H1 (cell line): ENCODE measurements at regions not wholly inside any gene's neighbourhood (a gene's known extent, or its start where the extent isn't known, plus 50 kb on each side); places are given as distances from the start of the nearest gene placed in this dataset.

Experiments used
- CTCF ChIA-PET: fragments of 300-600 bp; sonication (Branson Sonifier 250); formaldehyde crosslinking; loops from one replicate; lab custom pipeline; 2021; ENCODE audit not compliant: partially characterized antibody; lab: Charles Lee
- POLR2A ChIA-PET: fragments of 300-600 bp; sonication (Branson Sonifier 250); formaldehyde crosslinking; loops from one replicate; lab custom pipeline; 2021; ENCODE audit warnings: inconsistent platforms; ENCODE audit not compliant: partially characterized antibody; lab: Charles Lee
- DNase-seq, 2 experiments: peaks; one replicate each; pipeline versions ENCODE4 v3.0.0 to v3.0.0-alpha.2; 2010 to 2022; ENCODE audit warnings: low spot score in 2 of 2, low read depth in 1 of 2, mixed read lengths in 1 of 2
- FAIRE-seq: peaks from 2 replicates; lab custom pipeline; 2011; peaks lifted over from hg19 to GRCh38; lab: Jason Lieb, UNC
- H2AFZ ChIP-seq: 2 replicates; pipeline ENCODE4 v1.8.1; 2012; ENCODE audit warnings: low read length, inconsistent platforms
- H2AK5ac ChIP-seq: 2 replicates; pipeline ENCODE4 v1.6.1; 2013; ENCODE audit warnings: low read depth, low read length
- H2BK120ac ChIP-seq: replicated peaks from 2 replicates; pipeline ENCODE3; 2013; ENCODE audit warnings: low read depth, low read length, inconsistent platforms
- H2BK12ac ChIP-seq: 2 replicates; pipeline ENCODE4 v1.6.1; 2013; ENCODE audit warnings: low read depth, low read length
- H2BK15ac ChIP-seq: 2 replicates; pipeline ENCODE4 v1.6.1; 2013; ENCODE audit warnings: low read length
- H2BK20ac ChIP-seq: 2 replicates; pipeline ENCODE4 v1.6.1; 2013; ENCODE audit warnings: low read length
- H2BK5ac ChIP-seq: 2 replicates; pipeline ENCODE4 v1.6.1; 2013; ENCODE audit warnings: low read depth, low read length
- H3K14ac ChIP-seq: 2 replicates; pipeline ENCODE4 v1.6.1; 2013; ENCODE audit warnings: inconsistent platforms; ENCODE audit not compliant: insufficient read length
- H3K18ac ChIP-seq: 2 replicates; pipeline ENCODE4 v1.6.1; 2013; ENCODE audit warnings: low read length; ENCODE audit errors: extremely low read depth
- H3K23ac ChIP-seq: 2 replicates; pipeline ENCODE4 v1.6.1; 2013; ENCODE audit warnings: inconsistent platforms; ENCODE audit not compliant: insufficient read length
- H3K23me2 ChIP-seq: 2 replicates; pipeline ENCODE4 v1.6.1; 2013; ENCODE audit warnings: low read depth, low read length
- H3K27ac ChIP-seq: 2 replicates; pipeline ENCODE4 v1.6.1; 2011; ENCODE audit warnings: low read depth, low read length, inconsistent platforms
- H3K27me3 ChIP-seq, 4 experiments: replicated peaks in 1 of 4; 1 replicate in 1 of 4; 2 replicates in 3 of 4; pipeline versions ENCODE4 v1.6.1 to v1.8.1; 2011 to 2013; ENCODE audit warnings: low read length in 3 of 4, mild to moderate bottlenecking in 3 of 4, inconsistent platforms in 2 of 4, mixed read lengths in 2 of 4, moderate library complexity in 1 of 4; ENCODE audit not compliant: control insufficient read depth in 3 of 4, insufficient read depth in 3 of 4; ENCODE audit errors: extremely low read depth in 1 of 4
- H3K36me3 ChIP-seq, 4 experiments: 2 replicates each; pipeline versions ENCODE4 v1.6.1 to v1.8.1; 2011 to 2013; ENCODE audit warnings: mild to moderate bottlenecking in 4 of 4, low read length in 3 of 4, moderate library complexity in 2 of 4, control low read depth in 1 of 4, inconsistent platforms in 1 of 4; ENCODE audit not compliant: insufficient read depth in 4 of 4, control insufficient read depth in 2 of 4
- H3K4ac ChIP-seq: replicated peaks from 2 replicates; pipeline ENCODE3; 2013; ENCODE audit warnings: low read length, low read depth, mixed read lengths, inconsistent platforms; ENCODE audit not compliant: insufficient read length
- H3K4me1 ChIP-seq, 4 experiments: replicated peaks in 1 of 4; 1 replicate in 1 of 4; 2 replicates in 3 of 4; pipeline versions ENCODE4 v1.6.1 to v1.8.1; 2011 to 2013; ENCODE audit warnings: low read length in 3 of 4, inconsistent platforms in 2 of 4, mixed read lengths in 1 of 4; ENCODE audit not compliant: insufficient read depth in 4 of 4, control insufficient read depth in 3 of 4
- H3K4me2 ChIP-seq, 2 experiments: 2 replicates each; pipeline versions ENCODE4 v1.6.1 to v1.8.1; 2011 to 2013; ENCODE audit warnings: low read depth in 2 of 2, low read length in 2 of 2, control low read depth in 1 of 2, inconsistent platforms in 1 of 2, mild to moderate bottlenecking in 1 of 2; ENCODE audit not compliant: insufficient read depth in 1 of 2
- H3K4me3 ChIP-seq, 4 experiments: fragments of 200-600, 300-600 bp in 1 of 4; sonication (generic), shearing (Covaris generic), sonication (Bioruptor Twin) in 1 of 4; 2 replicates each; pipeline versions ENCODE4 v1.5.1 to v1.8.1; 2011 to 2016; ENCODE audit warnings: low read length in 4 of 4, low read depth in 3 of 4, control low read depth in 2 of 4, inconsistent platforms in 2 of 4, mild to moderate bottlenecking in 2 of 4, mixed read lengths in 1 of 4, moderate library complexity in 1 of 4; ENCODE audit not compliant: insufficient read depth in 2 of 4; ENCODE audit errors: extremely low read depth in 1 of 4
- H3K56ac ChIP-seq: replicated peaks from 2 replicates; pipeline ENCODE3; 2013; ENCODE audit warnings: low read depth, mild to moderate bottlenecking, mixed read lengths, low read length, inconsistent platforms; ENCODE audit not compliant: insufficient read length
- H3K79me1 ChIP-seq: 2 replicates; pipeline ENCODE4 v1.6.1; 2013; ENCODE audit warnings: low read depth, low read length, control low read depth
- H3K79me2 ChIP-seq, 2 experiments: 2 replicates each; pipeline versions ENCODE4 v1.6.1 to v1.8.1; 2012 to 2013; ENCODE audit warnings: low read length in 2 of 2, mild to moderate bottlenecking in 2 of 2, inconsistent platforms in 1 of 2; ENCODE audit not compliant: insufficient read depth in 2 of 2, control insufficient read depth in 1 of 2
- H3K9ac ChIP-seq, 4 experiments: replicated peaks in 1 of 4; 1 replicate in 1 of 4; 2 replicates in 3 of 4; pipeline versions ENCODE4 v1.6.1 to v1.8.1; 2011 to 2013; ENCODE audit warnings: low read depth in 3 of 4, low read length in 3 of 4, control low read depth in 2 of 4, mild to moderate bottlenecking in 2 of 4, moderate library complexity in 2 of 4, inconsistent platforms in 1 of 4; ENCODE audit errors: extremely low read depth in 1 of 4
- H3K9me3 ChIP-seq, 2 experiments: 2 replicates each; pipeline versions ENCODE4 v1.6.1 to v1.8.1; 2012 to 2013; ENCODE audit warnings: mild to moderate bottlenecking in 2 of 2, moderate library complexity in 2 of 2, control low read depth in 1 of 2, inconsistent platforms in 1 of 2, low read depth in 1 of 2, low read length in 1 of 2, mixed read lengths in 1 of 2; ENCODE audit not compliant: insufficient read depth in 2 of 2
- H4K20me1 ChIP-seq, 2 experiments: replicated peaks in 1 of 2; 2 replicates each; pipeline versions ENCODE3 to v1.8.1; 2011 to 2013; ENCODE audit warnings: inconsistent platforms in 2 of 2, low read length in 2 of 2, mild to moderate bottlenecking in 1 of 2; ENCODE audit not compliant: insufficient read depth in 2 of 2, control insufficient read depth in 1 of 2
- H4K5ac ChIP-seq: 2 replicates; pipeline ENCODE4 v1.6.1; 2013; ENCODE audit warnings: low read length, low read depth, mixed read lengths, inconsistent platforms; ENCODE audit not compliant: insufficient read length
- H4K8ac ChIP-seq: 2 replicates; pipeline ENCODE4 v1.8.0; 2013; ENCODE audit warnings: mild to moderate bottlenecking, moderate library complexity, low read length, inconsistent platforms; ENCODE audit not compliant: insufficient read depth; ENCODE audit errors: extremely low read depth
- H4K91ac ChIP-seq: replicated peaks from 2 replicates; pipeline ENCODE3; 2013; ENCODE audit warnings: low read length, mixed read lengths, inconsistent platforms; ENCODE audit not compliant: insufficient read length
- CBX8 ChIP-seq: fragments of 300-800, 300-1000 bp; sonication (generic); IDR thresholded peaks from 2 replicates; pipeline ENCODE4 v1.7.1; 2016; ENCODE audit warnings: low read depth, low read length, borderline replicate concordance
- RAD21 ChIP-seq, 2 experiments: IDR thresholded peaks in 1 of 2; conservative IDR thresholded peaks in 1 of 2; 2 replicates each; pipeline ENCODE4 v1.6.1; 2011; ENCODE audit warnings: low read depth in 2 of 2, low read length in 2 of 2, improper control_type of control experiment in 1 of 2, inconsistent platforms in 1 of 2, mild to moderate bottlenecking in 1 of 2, moderate library complexity in 1 of 2
- RNF2 ChIP-seq: fragments of 200-900, 300-1000 bp; sonication (generic); IDR thresholded peaks from 2 replicates; pipeline ENCODE4 v1.7.1; 2016; ENCODE audit warnings: borderline replicate concordance, low read depth, mild to moderate bottlenecking, antibody characterized with exemption, low read length; ENCODE audit not compliant: poor library complexity, severe bottlenecking; ENCODE audit errors: missing control alignments
- TAF7 ChIP-seq: optimal IDR thresholded peaks from 2 replicates; pipeline ENCODE3; 2011; ENCODE audit warnings: low read depth, mild to moderate bottlenecking, inconsistent platforms, low read length, moderate library complexity, borderline replicate concordance
- WGBS, 2 experiments: shearing (Covaris generic) in 1 of 2; methylation state at CpG; one replicate each; pipeline versions ENCODE4 v1.1.6 to v1.1.7; 2013 to 2015; ENCODE audit warnings: low lambda C conversion rate in 2 of 2, mixed read lengths in 2 of 2, inconsistent platforms in 1 of 2, low coverage in 1 of 2, missing lambda C conversion rate in 1 of 2; ENCODE audit not compliant: insufficient replicate concordance in 2 of 2, insufficient coverage in 1 of 2, insufficient read length in 1 of 2; ENCODE audit errors: extremely low coverage in 1 of 2, missing lambda C conversion rate in 1 of 2; 5-methylcytosine and 5-hydroxymethylcytosine counted together

DNA sequence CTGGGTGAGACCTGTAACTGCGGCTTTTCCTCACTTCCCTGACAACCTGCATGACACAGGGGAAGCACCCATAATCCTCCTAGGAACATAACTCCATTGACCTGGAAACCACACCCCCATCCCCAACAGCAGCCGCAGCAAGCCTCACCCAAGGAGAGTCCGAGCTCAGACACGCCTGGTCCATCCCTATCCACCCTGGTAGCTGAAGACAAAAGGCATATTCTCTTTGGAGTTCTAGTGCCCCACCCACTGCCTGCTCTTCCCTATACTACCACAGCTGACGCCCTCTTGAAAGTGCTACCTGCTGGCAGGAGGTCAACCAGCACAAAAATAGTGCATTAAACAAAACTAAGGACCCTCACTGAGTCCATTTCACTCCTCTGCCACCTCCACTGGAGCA, 1080.9 kb upstream of the IGFBP7 start:
- no peak for FAIRE-seq
- Histone ChIP-seq H3K79me2 (no peaks in the 10 kb centered on the region), H2AFZ (no peak overlapping the region), H4K91ac (no peak overlapping the region), H2BK15ac (no peak overlapping the region), H4K5ac (no peak overlapping the region), H3K4me2 (no peak overlapping the region), H4K20me1 (no peaks in the 10 kb centered on the region), H3K9me3 (peaks cover 0 to 11% of the 10 kb centered on the region in 2 experiments; a peak in 1 of 4 replicates), H3K4me1 (peaks cover 0 to 4% (median under 1%) of the 10 kb centered on the region in 4 experiments; a peak in 2 of 7 replicates), H3K9ac (no peak overlapping the region), H3K14ac (no peak overlapping the region), H3K4me3 (no peak overlapping the region), H2BK12ac (peak overlapping the region; percentile 39; the same call in 1 of the 2 replicates), H3K23me2 (no peaks in the 10 kb centered on the region), H2AK5ac (no peak overlapping the region), H4K8ac (no peak overlapping the region), H3K18ac (peak overlapping the region; percentile 28; the same call in 1 of the 2 replicates), H2BK120ac (no peak overlapping the region), H3K79me1 (no peaks in the 10 kb centered on the region)
- 92% methylated on average over 5 of the region's 5 CpGs; no CpG with 5 or more reads in 1 of the 2 experiments for WGBS, 2 experiments
- ChIA-PET CTCF (no interaction called here), POLR2A (no interaction called here)
- no peak for DNase-seq
- TF ChIP-seq TAF7 (no peak), RNF2 (no peak), RAD21 (IDR thresholded peaks at IDR 0.05 in 1 of 2, conservative IDR thresholded peaks at IDR 0.05 in 1 of 2; ENCODE audit: low read depth in 2 of 2, low read length in 2 of 2) (no peak), CBX8 (no peak)
- TF ChIP-seq, all 59 proteins: peak for 0
- Histone ChIP-seq H3K23ac (no peak overlapping the region), H3K27me3 (no peaks in the 10 kb centered on the region), H3K4ac (no peak overlapping the region), H3K27ac (no peak overlapping the region), H3K56ac (no peak overlapping the region), H2BK5ac (peak overlapping the region; percentile 5; the same call in 1 of the 2 replicates), H3K36me3 (peaks cover 0 to 2% (median 0%) of the 10 kb centered on the region in 4 experiments; a peak in 1 of 8 replicates), H2BK20ac (0 out of 2 replicates have a peak overlapping the region, but pooled peaks have one; percentile 6)
